ENCODE measurements at regions not wholly inside any gene's neighbourhood (a gene's known extent, or its start where the extent isn't known, plus 50 kb on each side); places are given as distances from the start of the nearest gene placed in this dataset.

GRCh38 chr2:97359861-97360584 lies 229.7 kb downstream of the ANKRD36B start:
- TF ChIP-seq TEAD4 (IDR thresholded peaks at IDR 0.05): no peak
- TF ChIP-seq CREB1 (IDR thresholded peaks at IDR 0.05; ENCODE audit: low read depth): no peak
- TF ChIP-seq RAD21 (IDR thresholded peaks at IDR 0.05; ENCODE audit: low read depth): no peak
- TF ChIP-seq, protein P1, sequence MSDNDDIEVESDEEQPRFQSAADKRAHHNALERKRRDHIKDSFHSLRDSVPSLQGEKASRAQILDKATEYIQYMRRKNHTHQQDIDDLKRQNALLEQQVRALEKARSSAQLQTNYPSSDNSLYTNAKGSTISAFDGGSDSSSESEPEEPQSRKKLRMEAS (IDR thresholded peaks at IDR 0.05): no peak
- TF ChIP-seq, protein P2, sequence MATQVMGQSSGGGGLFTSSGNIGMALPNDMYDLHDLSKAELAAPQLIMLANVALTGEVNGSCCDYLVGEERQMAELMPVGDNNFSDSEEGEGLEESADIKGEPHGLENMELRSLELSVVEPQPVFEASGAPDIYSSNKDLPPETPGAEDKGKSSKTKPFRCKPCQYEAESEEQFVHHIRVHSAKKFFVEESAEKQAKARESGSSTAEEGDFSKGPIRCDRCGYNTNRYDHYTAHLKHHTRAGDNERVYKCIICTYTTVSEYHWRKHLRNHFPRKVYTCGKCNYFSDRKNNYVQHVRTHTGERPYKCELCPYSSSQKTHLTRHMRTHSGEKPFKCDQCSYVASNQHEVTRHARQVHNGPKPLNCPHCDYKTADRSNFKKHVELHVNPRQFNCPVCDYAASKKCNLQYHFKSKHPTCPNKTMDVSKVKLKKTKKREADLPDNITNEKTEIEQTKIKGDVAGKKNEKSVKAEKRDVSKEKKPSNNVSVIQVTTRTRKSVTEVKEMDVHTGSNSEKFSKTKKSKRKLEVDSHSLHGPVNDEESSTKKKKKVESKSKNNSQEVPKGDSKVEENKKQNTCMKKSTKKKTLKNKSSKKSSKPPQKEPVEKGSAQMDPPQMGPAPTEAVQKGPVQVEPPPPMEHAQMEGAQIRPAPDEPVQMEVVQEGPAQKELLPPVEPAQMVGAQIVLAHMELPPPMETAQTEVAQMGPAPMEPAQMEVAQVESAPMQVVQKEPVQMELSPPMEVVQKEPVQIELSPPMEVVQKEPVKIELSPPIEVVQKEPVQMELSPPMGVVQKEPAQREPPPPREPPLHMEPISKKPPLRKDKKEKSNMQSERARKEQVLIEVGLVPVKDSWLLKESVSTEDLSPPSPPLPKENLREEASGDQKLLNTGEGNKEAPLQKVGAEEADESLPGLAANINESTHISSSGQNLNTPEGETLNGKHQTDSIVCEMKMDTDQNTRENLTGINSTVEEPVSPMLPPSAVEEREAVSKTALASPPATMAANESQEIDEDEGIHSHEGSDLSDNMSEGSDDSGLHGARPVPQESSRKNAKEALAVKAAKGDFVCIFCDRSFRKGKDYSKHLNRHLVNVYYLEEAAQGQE (IDR thresholded peaks at IDR 0.05; ENCODE audit: low read depth): no peak

DNA sequence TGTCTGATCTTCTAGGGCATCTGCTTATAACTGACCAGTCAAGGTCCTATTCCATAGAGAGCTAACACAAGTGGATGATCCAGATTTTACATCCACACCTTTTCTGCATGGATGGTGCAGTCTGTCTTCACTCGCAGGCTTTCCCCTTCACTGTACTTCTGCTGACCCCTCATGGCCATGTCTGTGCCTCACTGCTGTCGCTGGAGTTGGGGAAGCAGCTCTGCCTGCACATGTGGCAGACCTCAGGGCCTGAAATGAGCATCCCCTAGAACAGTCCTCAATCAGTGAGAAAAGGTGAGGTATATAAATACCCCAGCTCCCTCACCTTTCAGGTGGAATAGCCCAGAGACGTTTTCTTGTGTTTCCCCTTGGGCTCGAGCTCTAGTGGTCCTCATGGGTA lies 233.8 kb downstream of the ANKRD36B start:
- no peak for TF ChIP-seq CREB1 (IDR thresholded peaks at IDR 0.05; ENCODE audit: low read depth)
- TF ChIP-seq RAD21 (IDR thresholded peaks at IDR 0.05; ENCODE audit: low read depth): peak; percentile 54

DNA sequence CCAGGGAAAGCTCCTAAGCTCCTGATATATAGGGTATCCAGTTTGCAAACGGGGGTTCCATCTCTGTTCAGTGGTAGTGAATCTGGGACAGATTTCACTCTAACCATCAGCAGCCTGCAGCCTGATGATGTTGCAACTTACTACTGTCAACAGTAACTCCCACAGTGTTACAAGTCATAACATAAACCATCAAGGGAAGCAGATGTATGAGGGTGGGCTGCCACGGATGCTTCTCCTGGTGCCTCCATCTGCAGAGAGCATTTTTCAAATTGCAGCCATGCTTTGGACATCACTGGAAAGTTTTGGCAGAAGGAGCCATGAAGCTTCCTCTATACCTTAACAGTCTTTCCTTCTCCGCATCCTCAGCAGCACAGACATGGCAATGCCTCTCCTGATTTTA lies 234.5 kb downstream of the ANKRD36B start:
- TF ChIP-seq ZBTB7A (IDR thresholded peaks at IDR 0.05; ENCODE audit: low read depth): no peak
- TF ChIP-seq EGR1 (IDR thresholded peaks at IDR 0.05): no peak
- no peak for TF ChIP-seq TCF12 (IDR thresholded peaks at IDR 0.05; ENCODE audit: low read depth)
- TF ChIP-seq, protein P2 (IDR thresholded peaks at IDR 0.05; ENCODE audit: low read depth): no peak
- TF ChIP-seq TAF1 (IDR thresholded peaks at IDR 0.05; ENCODE audit: low read depth): no peak
- no peak for TF ChIP-seq YY1 (IDR thresholded peaks at IDR 0.05; ENCODE audit: low read depth)
- TF ChIP-seq CEBPB (IDR thresholded peaks at IDR 0.05): no peak
- TF ChIP-seq CREB1 (IDR thresholded peaks at IDR 0.05; ENCODE audit: low read depth): no peak
- TF ChIP-seq EP300 (IDR thresholded peaks at IDR 0.05; ENCODE audit: borderline replicate concordance): no peak
- no peak for TF ChIP-seq RAD21 (IDR thresholded peaks at IDR 0.05; ENCODE audit: low read depth)
- TF ChIP-seq, protein P3, sequence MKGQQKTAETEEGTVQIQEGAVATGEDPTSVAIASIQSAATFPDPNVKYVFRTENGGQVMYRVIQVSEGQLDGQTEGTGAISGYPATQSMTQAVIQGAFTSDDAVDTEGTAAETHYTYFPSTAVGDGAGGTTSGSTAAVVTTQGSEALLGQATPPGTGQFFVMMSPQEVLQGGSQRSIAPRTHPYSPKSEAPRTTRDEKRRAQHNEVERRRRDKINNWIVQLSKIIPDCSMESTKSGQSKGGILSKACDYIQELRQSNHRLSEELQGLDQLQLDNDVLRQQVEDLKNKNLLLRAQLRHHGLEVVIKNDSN (IDR thresholded peaks at IDR 0.05): no peak
- TF ChIP-seq, protein P1 (IDR thresholded peaks at IDR 0.05): no peak

GRCh38 chr2:97354576-97354975 lies 235.1 kb downstream of the ANKRD36B start:
- TF ChIP-seq FOXM1 (IDR thresholded peaks at IDR 0.05; ENCODE audit: borderline replicate concordance, low read depth): no peak

- TF ChIP-seq EGR1 (IDR thresholded peaks at IDR 0.05) (no peak), ZBTB7A (IDR thresholded peaks at IDR 0.05; ENCODE audit: low read depth) (no peak), FOXM1 (IDR thresholded peaks at IDR 0.05; ENCODE audit: borderline replicate concordance, low read depth) (no peak), CEBPB (IDR thresholded peaks at IDR 0.05) (no peak), EP300 (IDR thresholded peaks at IDR 0.05; ENCODE audit: borderline replicate concordance) (no peak), TEAD4 (IDR thresholded peaks at IDR 0.05) (no peak), TCF12 (IDR thresholded peaks at IDR 0.05; ENCODE audit: low read depth) (no peak), TAF1 (IDR thresholded peaks at IDR 0.05; ENCODE audit: low read depth) (no peak), CREB1 (IDR thresholded peaks at IDR 0.05; ENCODE audit: low read depth) (no peak)
- TF ChIP-seq, protein P3 (IDR thresholded peaks at IDR 0.05): no peak
- TF ChIP-seq, protein P1 (IDR thresholded peaks at IDR 0.05): no peak
- TF ChIP-seq, protein P2 (IDR thresholded peaks at IDR 0.05; ENCODE audit: low read depth): no peak
Observed at GRCh38 chr2:97348841-97349240, 235.9 kb downstream of the ANKRD36 start.
